Esophagus squamous epithelium (tissue), 4 donors: ENCODE measurements at regions not wholly inside any gene's neighbourhood (a gene's known extent, or its start where the extent isn't known, plus 50 kb on each side); places are given as distances from the start of the nearest gene placed in this dataset.

Experiments
- POLR2A ChIP-seq, 4 donors: fragments of 450-650 bp; IDR thresholded peaks; one replicate each; pipeline ENCODE4 v1.6.1; 2017; ENCODE audit warnings: antibody characterized with exemption in 4 of 4, mild to moderate bottlenecking in 4 of 4, moderate library complexity in 3 of 4
- TF ChIP-seq, protein P1 (sequence below), 6 experiments: fragments of 450-650 bp in 4 of 6; fragments of 200-600 bp in 2 of 6; sonication (generic) in 2 of 6; IDR thresholded peaks; one replicate each; pipeline ENCODE4 v1.5.1; 2016 to 2019; ENCODE audit warnings: antibody characterized with exemption in 6 of 6, mild to moderate bottlenecking in 4 of 6, moderate library complexity in 4 of 6

DNA sequence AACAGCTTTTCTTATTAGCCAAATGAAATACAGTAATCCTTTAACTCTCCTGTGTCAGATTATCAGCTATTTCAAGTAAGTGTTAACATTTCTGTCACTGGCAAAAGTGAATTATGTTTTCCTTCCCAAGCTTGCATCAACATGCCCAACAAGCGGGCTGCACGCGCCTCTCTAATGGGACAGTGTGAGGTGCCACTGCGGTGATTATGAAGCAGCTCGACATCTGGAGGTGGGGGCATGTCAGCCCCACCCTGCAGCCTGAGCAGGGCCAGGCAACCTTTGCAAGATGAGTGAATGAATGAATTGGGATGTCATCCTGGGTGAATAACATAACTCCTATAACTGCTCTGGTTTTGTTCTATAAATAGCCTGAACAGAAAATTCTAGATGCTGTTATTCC, 301.4 kb downstream of the ZNF326 start:
- TF ChIP-seq, protein P1, sequence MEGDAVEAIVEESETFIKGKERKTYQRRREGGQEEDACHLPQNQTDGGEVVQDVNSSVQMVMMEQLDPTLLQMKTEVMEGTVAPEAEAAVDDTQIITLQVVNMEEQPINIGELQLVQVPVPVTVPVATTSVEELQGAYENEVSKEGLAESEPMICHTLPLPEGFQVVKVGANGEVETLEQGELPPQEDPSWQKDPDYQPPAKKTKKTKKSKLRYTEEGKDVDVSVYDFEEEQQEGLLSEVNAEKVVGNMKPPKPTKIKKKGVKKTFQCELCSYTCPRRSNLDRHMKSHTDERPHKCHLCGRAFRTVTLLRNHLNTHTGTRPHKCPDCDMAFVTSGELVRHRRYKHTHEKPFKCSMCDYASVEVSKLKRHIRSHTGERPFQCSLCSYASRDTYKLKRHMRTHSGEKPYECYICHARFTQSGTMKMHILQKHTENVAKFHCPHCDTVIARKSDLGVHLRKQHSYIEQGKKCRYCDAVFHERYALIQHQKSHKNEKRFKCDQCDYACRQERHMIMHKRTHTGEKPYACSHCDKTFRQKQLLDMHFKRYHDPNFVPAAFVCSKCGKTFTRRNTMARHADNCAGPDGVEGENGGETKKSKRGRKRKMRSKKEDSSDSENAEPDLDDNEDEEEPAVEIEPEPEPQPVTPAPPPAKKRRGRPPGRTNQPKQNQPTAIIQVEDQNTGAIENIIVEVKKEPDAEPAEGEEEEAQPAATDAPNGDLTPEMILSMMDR (IDR thresholded peaks at IDR 0.05): no peak
- TF ChIP-seq POLR2A (IDR thresholded peaks at IDR 0.05): no peak
